Cardiac septum (tissue), 1 donor: ENCODE measurements at regions not wholly inside any gene's neighbourhood (a gene's known extent, or its start where the extent isn't known, plus 50 kb on each side); places are given as distances from the start of the nearest gene placed in this dataset.
"Not testable (repeated sequence)": the region's sequence is repeated elsewhere in the genome, so short reads cannot be mapped to it uniquely, and the experiment has no call there.

ENCODE experiments used
- DNase-seq: peaks from one replicate; pipeline ENCODE4 v3.0.0-alpha.2; 2020; ENCODE audit warnings: low spot score
- intact Hi-C: fragments of 100-400 bp; cut with DNase I; formaldehyde crosslinking; loops from one replicate; pipeline ENCODE4 v1.14.0; 2022
- donor health status: DM: no; HTN: no; CAD: no.

DNA sequence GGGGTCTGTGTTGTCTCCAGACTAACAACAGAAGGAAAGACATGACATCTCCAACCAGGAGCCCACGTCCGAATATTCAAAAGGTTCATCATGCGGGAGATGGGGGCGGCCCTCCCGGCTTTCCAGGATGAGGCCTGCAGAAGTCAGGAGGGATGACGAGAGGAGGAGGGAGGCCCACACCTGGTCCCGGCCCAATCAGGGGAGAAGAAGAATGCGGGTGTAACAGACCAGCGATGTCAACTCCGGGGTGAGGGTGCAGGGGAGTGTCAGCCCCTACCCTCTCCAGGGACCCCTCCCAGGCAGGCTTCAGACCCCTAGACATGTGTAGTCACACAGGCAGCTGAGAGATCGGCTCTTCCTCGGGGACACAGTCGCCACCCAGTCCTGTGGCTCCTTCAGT lies 275.3 kb upstream of the ZNF507 start:
- DNase-seq = no peak
- intact Hi-C loops = no loop called here

DNA sequence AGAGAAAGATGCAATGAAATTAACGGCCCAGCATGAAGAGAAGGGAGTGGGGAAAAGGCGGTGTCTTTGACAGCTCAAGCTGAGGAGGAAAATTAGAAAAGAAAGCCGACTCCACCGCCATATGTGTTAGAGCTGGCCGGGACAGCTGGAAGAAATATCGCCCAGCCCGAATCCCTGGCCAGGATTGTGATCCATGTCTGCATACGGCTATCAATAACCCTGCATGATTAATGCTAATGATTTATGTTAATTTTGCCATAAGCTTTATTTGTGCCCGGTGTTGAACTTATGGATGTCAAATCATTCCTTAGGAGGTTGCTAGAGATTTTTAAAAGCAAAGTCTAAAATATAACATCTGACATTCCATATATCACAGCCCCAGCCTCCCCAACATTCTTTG lies 263.4 kb upstream of the ZNF507 start:
- no peak for DNase-seq
- intact Hi-C loops = no loop called here

- intact Hi-C loops, DNase-seq: not testable (repeated sequence)
Observed at GRCh38 chr19:32084756-32085363, 260.6 kb upstream of the ZNF507 start.

DNA sequence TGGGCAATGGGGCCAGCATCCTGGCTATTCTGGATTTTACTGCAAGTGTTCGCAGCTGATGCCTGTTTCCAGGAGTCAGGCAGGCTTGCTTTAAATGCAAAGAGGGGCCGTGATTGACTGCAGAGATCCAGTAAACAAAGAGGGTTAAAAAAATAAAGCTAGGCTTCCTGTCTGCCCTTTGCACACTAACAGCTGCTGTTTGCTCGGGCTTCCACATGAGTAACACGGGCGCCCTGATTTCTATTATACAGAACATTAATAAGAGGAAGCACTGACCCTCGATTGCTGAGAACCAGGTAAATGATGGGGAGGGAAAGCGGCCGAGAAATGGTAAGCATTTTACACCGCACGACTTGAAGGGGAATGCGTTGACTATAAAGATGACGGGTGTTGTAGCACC lies 254.2 kb upstream of the ZNF507 start:
- DNase-seq = no peak
- intact Hi-C loops = no loop called here

DNA sequence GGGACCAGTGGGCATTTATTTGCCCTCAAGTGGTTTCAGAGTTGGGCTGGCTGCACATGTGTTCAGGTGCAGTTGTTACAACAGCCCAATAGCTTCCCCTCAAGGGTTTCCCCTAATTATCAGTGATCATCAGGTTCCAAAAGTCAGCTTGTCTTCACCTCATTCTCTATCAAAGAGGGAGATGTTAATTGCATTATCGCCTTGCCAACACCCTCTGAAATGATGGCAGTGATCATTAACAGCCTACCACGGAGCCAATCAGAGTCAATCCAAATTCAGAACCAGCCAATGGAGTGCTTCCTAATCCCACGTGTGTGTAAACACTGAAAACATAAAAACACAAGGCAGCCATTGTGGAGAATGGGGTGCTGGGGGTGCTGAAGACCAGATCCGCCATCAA lies 248.4 kb upstream of the ZNF507 start:
- no peak for DNase-seq
- intact Hi-C loops = no loop called here

DNA sequence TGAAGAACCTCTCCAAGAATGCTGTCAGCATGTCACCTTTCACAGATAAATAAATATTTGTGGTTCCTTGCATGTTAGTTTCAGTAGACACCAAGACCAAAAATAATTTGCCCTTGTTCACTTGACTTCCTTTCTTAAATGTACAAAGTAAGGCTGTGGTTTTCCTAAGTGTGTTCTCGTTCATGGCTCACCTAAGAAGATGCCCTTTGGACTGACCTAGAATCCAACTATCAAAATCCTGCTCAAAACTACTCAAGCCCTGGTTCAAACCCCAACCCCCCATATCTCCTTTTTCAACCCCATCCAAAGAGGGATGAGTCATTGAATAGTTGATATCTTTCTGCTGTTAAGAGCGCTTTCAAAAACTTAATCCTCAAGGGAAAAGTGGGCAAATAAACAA lies 247.8 kb upstream of the ZNF507 start:
- intact Hi-C loops = no loop called here
- no peak for DNase-seq

GRCh38 chr19:32098968-32099367 lies 246.4 kb upstream of the ZNF507 start:
- intact Hi-C loops = no loop called here
- DNase-seq = no peak

DNA sequence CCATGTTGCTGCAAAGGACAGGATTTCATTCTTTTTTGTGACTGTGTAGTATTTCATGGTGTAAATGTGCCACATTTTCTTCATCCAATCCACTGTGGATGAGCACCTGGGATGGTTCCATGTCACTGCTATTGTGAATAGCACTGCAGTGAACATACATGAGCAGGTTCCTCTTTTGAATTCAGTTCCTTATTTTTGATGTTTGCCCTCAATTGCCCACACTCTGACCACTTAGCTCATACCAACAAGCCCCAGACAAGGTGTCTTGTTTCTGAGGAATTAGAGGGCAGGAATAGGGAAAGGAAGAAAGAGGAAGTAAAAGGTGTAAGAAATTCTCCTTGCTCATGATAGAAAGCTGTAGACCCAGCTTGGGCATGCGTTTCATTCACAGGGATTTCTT lies 244.2 kb upstream of the ZNF507 start:
- intact Hi-C loops = no loop called here
- DNase-seq = no peak

GRCh38 chr19:32103541-32103940 lies 241.9 kb upstream of the ZNF507 start:
- intact Hi-C loops = no loop called here
- no peak for DNase-seq

GRCh38 chr19:32104153-32104849 lies 241.1 kb upstream of the ZNF507 start:
- DNase-seq = no peak
- intact Hi-C loops = no loop called here

- no peak for DNase-seq
- intact Hi-C loops = no loop called here
Observed at GRCh38 chr19:32104850-32105235, 240.6 kb upstream of the ZNF507 start.

DNA sequence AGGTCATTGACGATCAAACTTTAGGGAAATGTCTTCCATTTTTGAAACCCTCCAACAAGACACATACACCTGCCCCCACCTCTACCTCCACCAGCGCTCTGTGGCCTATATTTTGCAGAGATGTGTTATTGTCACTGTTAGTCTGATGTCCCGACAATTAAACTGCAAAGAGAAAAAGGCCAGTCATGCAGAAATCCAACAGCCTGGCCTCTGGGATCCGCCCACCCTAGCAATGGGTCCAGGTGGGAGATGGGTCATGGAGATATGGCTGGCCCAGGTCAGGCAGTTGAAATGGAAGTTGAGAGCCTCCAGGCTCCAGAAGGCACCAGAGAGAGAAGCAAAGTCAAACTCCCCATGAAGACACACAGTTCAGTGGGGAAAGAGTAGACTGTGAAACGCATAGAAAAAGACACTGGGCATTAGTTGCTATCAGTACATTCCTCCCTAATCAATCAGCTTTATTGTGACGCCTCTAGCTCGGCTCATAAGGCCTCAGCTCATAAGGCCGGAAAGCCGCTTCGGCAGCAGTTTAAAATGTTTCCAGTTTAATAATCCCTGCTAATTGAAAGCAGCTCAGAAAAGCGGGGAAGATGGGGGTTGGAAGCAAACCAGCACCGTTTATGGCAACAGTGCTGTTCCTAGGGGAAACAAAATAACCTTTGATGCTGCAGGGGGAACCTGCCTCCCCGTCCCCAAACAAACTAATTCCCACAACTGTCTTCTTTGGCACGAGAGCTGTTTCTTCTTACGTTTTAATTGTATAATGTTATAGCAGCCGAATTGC lies 239.7 kb upstream of the ZNF507 start:
- intact Hi-C loops = no loop called here
- no peak for DNase-seq

DNA sequence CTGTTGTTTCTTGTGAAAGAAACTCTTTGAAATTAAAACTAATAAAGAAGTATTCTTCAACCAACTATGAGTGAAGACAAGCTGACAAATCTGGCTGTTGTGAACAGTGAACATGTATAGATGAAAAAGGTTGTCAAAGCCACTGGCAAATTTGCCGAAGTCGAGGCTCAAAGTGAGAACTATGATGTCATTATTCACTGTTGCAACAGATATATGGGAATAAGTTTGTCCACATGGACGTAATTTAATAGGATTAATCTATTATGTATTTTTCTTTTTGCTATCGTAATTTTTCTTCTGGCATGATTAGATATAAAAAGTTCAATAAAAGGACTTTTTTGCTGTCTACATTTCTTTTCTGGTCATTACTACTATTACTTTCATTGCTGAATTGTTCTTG lies 223.2 kb upstream of the ZNF507 start:
- DNase-seq = no peak
- intact Hi-C loops = no loop called here

- intact Hi-C loops = no loop called here
- DNase-seq = no peak
Observed at GRCh38 chr19:32123355-32123940, 222.0 kb upstream of the ZNF507 start.

GRCh38 chr19:32124585-32124984 lies 220.8 kb upstream of the ZNF507 start:
- no peak for DNase-seq
- intact Hi-C loops = no loop called here

DNA sequence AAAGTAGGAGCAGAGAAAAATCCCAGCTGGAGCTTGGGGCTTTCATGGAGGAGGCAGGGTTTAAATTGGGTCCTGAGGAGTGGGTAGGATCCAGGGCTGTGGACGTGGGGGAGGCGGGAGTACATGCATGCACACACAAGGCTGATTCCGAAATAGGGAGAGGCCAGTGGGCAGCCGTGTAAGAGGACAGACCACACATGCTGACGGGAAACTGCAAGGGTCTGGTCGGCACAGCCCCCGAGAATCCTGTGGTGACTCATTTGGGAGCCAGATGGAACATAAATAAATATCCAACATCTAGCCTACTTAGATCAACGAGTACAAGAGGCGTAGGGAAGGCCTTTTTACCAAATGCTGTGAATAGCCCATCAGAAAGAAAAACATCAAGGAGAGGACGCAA lies 216.3 kb upstream of the ZNF507 start:
- intact Hi-C loops = no loop called here
- DNase-seq = no peak

GRCh38 chr19:32130332-32130731 lies 215.1 kb upstream of the ZNF507 start:
- intact Hi-C loops = no loop called here

DNA sequence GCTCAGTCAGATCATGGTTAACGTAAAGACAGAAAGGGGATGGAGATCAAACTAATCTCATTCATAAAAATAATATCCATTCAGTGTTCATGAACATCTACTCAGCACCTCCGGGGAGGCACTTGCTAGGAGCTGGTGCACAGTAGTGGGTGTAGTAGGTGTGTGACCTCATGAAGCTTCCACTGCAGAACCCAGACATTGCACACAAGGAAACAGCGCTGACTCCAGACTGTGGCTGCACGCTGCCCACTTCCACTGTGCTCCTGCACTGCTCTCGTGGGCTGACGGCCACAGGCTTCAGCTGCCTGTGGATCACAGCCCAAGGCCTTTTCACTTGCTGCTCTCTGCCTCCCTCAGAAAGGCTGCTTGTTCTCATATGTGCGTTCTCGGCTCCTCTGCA lies 214.4 kb upstream of the ZNF507 start:
- intact Hi-C loops = no loop called here
- DNase-seq = no peak

More at GRCh38 chr19:32130332-32130731, 215.1 kb upstream of the ZNF507 start:
- no peak for DNase-seq

DNA sequence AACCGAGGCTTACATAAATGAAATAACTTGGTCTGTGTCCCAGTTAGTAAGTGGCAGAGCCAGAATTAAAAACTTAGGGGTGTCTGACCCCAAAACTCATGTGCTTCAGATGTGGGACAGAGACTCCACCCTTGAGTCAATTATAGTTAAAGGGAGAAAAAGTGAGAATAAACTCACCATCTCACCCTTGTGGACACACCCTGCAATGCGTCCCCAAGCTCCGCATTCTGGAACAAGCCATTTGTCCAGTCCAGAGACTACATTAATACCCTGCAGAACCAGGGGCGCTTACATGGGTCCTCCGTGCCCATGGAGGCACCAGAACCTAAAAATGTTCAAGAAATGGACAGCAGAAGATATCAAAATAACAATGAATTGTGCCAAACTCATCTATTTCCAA lies 207.0 kb upstream of the ZNF507 start:
- no peak for DNase-seq
- intact Hi-C loops = no loop called here

- intact Hi-C loops = no loop called here
- no peak for DNase-seq
Observed at GRCh38 chr19:32141840-32142511, 203.4 kb upstream of the ZNF507 start.
